Renal pelvis (tissue), 1 donor: ENCODE measurements at regions not wholly inside any gene's neighbourhood (a gene's known extent, or its start where the extent isn't known, plus 50 kb on each side); places are given as distances from the start of the nearest gene placed in this dataset.
"Not testable (repeated sequence)": the region's sequence is repeated elsewhere in the genome, so short reads cannot be mapped to it uniquely, and the experiment has no call there.

Experiments used
- DNase-seq: peaks from one replicate; pipeline ENCODE4 v3.0.0-alpha.2; 2013

GRCh38 chr13:88707646-88708045, 1036.5 kb downstream of the SLITRK5 start:
- no peak for DNase-seq

- no peak for DNase-seq
Observed at GRCh38 chr13:88717946-88718345, 1046.8 kb downstream of the SLITRK5 start.

- no peak for DNase-seq
Observed at GRCh38 chr13:88718781-88719180, 1047.6 kb downstream of the SLITRK5 start.

- no peak for DNase-seq
Observed at GRCh38 chr13:88726075-88726474, 1054.9 kb downstream of the SLITRK5 start.

GRCh38 chr13:88727236-88727635, 1056.1 kb downstream of the SLITRK5 start:
- not testable (repeated sequence) for DNase-seq

GRCh38 chr13:88729605-88730004, 1058.4 kb downstream of the SLITRK5 start:
- no peak for DNase-seq

- DNase-seq, result no peak
Observed at GRCh38 chr13:88736026-88736425, 1064.9 kb downstream of the SLITRK5 start.

- no peak for DNase-seq
Observed at GRCh38 chr13:88739195-88739594, 1068.0 kb downstream of the SLITRK5 start.

- DNase-seq, result no peak
Observed at GRCh38 chr13:88744289-88744688, 1073.1 kb downstream of the SLITRK5 start.

- DNase-seq, result no peak
Observed at GRCh38 chr13:88745011-88745410, 1073.8 kb downstream of the SLITRK5 start.

GRCh38 chr13:88752041-88752440, 1080.9 kb downstream of the SLITRK5 start:
- no peak for DNase-seq

GRCh38 chr13:88754141-88754540, 1083.0 kb downstream of the SLITRK5 start:
- DNase-seq, result no peak

- DNase-seq, result no peak
Observed at GRCh38 chr13:88761145-88761544, 1090.0 kb downstream of the SLITRK5 start.

- no peak for DNase-seq
Observed at GRCh38 chr13:88764103-88764502, 1092.9 kb downstream of the SLITRK5 start.

- no peak for DNase-seq
Observed at GRCh38 chr13:88800505-88800904, 1129.3 kb downstream of the SLITRK5 start.

GRCh38 chr13:88801361-88801760, 1130.2 kb downstream of the SLITRK5 start:
- no peak for DNase-seq

- no peak for DNase-seq
Observed at GRCh38 chr13:88802886-88803285, 1131.7 kb downstream of the SLITRK5 start.

- no peak for DNase-seq
Observed at GRCh38 chr13:88806438-88806837, 1135.3 kb downstream of the SLITRK5 start.

- DNase-seq, result no peak
Observed at GRCh38 chr13:88817560-88817959, 1146.4 kb downstream of the SLITRK5 start.

GRCh38 chr13:88823114-88823513, 1151.9 kb downstream of the SLITRK5 start:
- no peak for DNase-seq

GRCh38 chr13:88824218-88824617, 1153.0 kb downstream of the SLITRK5 start:
- no peak for DNase-seq

GRCh38 chr13:88840085-88840484, 1168.9 kb downstream of the SLITRK5 start:
- DNase-seq, result no peak

- DNase-seq, result not testable (repeated sequence)
Observed at GRCh38 chr13:88852293-88852692, 1181.1 kb downstream of the SLITRK5 start.

- no peak for DNase-seq
Observed at GRCh38 chr13:88857256-88857655, 1186.1 kb downstream of the SLITRK5 start.

GRCh38 chr13:88862095-88862620, 1191.0 kb downstream of the SLITRK5 start:
- DNase-seq, result no peak
